ENCODE measurements at regions not wholly inside any gene's neighbourhood (a gene's known extent, or its start where the extent isn't known, plus 50 kb on each side); places are given as distances from the start of the nearest gene placed in this dataset.

DNA sequence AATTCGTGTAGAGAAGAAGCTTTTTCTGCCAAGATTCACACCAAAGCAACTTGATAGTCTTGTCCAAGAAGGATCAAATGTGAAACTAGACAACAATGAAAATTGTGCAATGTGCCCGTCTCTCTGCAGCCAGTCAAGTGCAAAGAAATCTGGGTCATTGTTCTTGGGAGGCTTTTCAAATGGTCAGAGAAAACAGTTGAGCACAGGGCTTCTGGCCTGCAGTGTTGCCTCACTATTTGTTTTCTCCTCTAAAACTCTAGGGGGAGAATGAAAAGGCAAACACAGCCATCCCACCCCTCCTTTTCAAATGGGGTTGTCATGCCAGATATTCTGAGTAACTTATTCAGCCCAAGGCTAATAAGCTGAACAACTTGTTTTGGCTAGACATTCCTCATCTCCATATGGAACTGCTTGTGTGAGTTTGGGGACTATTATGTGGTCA lies 417.6 kb upstream of the CDIN1 start:
- TF ChIP-seq POLR2AphosphoS5 (IDR thresholded peaks at IDR 0.05; ENCODE audit: low read depth, low read length): no peak
- TF ChIP-seq RAD21 (IDR thresholded peaks at IDR 0.05; ENCODE audit: low read depth): no peak
- TF ChIP-seq, protein P1, sequence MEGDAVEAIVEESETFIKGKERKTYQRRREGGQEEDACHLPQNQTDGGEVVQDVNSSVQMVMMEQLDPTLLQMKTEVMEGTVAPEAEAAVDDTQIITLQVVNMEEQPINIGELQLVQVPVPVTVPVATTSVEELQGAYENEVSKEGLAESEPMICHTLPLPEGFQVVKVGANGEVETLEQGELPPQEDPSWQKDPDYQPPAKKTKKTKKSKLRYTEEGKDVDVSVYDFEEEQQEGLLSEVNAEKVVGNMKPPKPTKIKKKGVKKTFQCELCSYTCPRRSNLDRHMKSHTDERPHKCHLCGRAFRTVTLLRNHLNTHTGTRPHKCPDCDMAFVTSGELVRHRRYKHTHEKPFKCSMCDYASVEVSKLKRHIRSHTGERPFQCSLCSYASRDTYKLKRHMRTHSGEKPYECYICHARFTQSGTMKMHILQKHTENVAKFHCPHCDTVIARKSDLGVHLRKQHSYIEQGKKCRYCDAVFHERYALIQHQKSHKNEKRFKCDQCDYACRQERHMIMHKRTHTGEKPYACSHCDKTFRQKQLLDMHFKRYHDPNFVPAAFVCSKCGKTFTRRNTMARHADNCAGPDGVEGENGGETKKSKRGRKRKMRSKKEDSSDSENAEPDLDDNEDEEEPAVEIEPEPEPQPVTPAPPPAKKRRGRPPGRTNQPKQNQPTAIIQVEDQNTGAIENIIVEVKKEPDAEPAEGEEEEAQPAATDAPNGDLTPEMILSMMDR (IDR thresholded peaks at IDR 0.05 in 2 of 3, conservative IDR thresholded peaks at IDR 0.05 in 1 of 3; ENCODE audit: borderline replicate concordance in 1 of 3, insufficient read depth in 1 of 3, low read depth in 2 of 3, low read length in 2 of 3): no peak
- TF ChIP-seq ZNF274 (IDR thresholded peaks at IDR 0.05; ENCODE audit: low read depth, low read length): no peak
- TF ChIP-seq, protein P2, sequence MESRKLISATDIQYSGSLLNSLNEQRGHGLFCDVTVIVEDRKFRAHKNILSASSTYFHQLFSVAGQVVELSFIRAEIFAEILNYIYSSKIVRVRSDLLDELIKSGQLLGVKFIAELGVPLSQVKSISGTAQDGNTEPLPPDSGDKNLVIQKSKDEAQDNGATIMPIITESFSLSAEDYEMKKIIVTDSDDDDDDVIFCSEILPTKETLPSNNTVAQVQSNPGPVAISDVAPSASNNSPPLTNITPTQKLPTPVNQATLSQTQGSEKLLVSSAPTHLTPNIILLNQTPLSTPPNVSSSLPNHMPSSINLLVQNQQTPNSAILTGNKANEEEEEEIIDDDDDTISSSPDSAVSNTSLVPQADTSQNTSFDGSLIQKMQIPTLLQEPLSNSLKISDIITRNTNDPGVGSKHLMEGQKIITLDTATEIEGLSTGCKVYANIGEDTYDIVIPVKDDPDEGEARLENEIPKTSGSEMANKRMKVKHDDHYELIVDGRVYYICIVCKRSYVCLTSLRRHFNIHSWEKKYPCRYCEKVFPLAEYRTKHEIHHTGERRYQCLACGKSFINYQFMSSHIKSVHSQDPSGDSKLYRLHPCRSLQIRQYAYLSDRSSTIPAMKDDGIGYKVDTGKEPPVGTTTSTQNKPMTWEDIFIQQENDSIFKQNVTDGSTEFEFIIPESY (IDR thresholded peaks at IDR 0.05; ENCODE audit: extremely low read depth, insufficient replicate concordance, low read length): no peak
- TF ChIP-seq EZH2phosphoT487 (IDR thresholded peaks at IDR 0.05; ENCODE audit: borderline replicate concordance): no peak
- TF ChIP-seq, protein P3, sequence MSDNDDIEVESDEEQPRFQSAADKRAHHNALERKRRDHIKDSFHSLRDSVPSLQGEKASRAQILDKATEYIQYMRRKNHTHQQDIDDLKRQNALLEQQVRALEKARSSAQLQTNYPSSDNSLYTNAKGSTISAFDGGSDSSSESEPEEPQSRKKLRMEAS (IDR thresholded peaks at IDR 0.05): no peak
- no peak for TF ChIP-seq EZH2 (IDR thresholded peaks at IDR 0.05)
- TF ChIP-seq SP1 (IDR thresholded peaks at IDR 0.05; ENCODE audit: low read depth): no peak
- no peak for TF ChIP-seq POLR2A (IDR thresholded peaks at IDR 0.05; ENCODE audit: borderline replicate concordance, extremely low read depth, insufficient read depth, insufficient read length)
- TF ChIP-seq SRF (IDR thresholded peaks at IDR 0.05; ENCODE audit: low read depth): no peak
- TF ChIP-seq YY1 (IDR thresholded peaks at IDR 0.05; ENCODE audit: extremely low read depth, insufficient replicate concordance, low read depth, low read length): no peak
- TF ChIP-seq JUND (IDR thresholded peaks at IDR 0.05): no peak

All from HCT116 (cell line).